NCI-H1694 (cell line): ENCODE measurements at regions not wholly inside any gene's neighbourhood (a gene's known extent, or its start where the extent isn't known, plus 50 kb on each side); places are given as distances from the start of the nearest gene placed in this dataset.

Experiments
- DNase-seq: peaks from one replicate; lab custom pipeline; 2025; lab: John Stamatoyannopoulos, UW

- DNase-seq, result no peak
Measured at GRCh38 chr4:116872308-116872707, 213.1 kb downstream of the TRAM1L1 start.

DNA sequence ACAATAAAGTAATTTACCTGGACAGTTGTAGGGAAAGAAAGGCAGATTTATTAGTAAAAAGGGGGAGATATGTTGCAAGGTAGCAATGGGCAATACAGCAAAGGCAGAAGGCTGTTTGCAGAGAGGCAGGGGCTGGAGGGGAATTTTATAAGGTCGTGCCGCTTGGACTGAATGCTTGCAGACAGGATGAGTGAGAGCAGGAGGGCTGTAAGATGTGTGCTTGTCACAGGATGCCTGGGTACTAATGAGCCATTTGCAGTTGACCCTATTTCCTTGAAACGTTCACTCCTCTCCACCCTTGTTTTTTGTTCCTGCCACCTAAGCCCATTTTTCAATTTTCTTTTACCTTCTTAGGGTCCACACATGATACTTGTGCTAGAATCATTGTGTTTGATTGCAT is 214.7 kb downstream of the TRAM1L1 start:
- no peak for DNase-seq

GRCh38 chr4:116866106-116866505 is 219.3 kb downstream of the TRAM1L1 start:
- no peak for DNase-seq

- no peak for DNase-seq
Measured at GRCh38 chr4:116862592-116862991, 222.8 kb downstream of the TRAM1L1 start.

DNA sequence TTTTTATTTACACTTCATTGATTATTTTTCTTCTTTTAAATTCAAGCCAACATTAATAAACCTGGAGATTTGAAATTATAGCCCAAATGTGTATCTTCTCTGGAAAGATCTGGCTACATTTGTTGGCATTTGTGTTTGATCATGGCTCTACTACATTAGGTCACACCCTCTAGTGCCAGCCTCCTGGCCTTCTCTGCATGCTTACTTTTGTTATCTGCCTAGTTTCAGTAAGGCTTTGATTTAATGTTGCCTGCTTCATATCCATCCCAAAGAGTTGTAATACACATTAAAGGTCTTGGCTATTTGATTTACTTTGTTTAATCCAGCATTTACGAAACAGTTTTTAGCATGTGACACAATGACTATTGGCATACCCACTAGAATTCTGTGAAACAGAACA is 224.5 kb downstream of the TRAM1L1 start:
- no peak for DNase-seq

- no peak for DNase-seq
Measured at GRCh38 chr4:116849620-116850019, 235.8 kb downstream of the TRAM1L1 start.

DNA sequence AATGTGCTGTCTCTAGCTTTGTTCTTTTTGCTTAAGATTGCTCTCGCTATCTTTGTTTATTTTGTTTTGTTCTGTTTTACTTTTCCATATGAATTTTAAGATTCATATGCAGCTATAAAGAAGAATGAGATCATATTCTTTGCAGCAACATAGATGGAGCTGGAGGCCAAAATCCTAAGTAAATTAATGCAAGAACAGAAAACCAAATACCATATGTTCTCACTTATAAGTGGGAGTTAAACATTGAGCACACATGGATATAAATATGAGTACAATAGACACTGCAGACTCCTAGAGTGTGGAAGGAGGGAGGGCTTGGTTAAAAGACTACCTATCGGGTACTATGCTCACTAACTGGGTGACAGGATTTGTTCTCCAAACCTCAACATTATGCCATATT is 237.8 kb downstream of the TRAM1L1 start:
- DNase-seq, result no peak

DNA sequence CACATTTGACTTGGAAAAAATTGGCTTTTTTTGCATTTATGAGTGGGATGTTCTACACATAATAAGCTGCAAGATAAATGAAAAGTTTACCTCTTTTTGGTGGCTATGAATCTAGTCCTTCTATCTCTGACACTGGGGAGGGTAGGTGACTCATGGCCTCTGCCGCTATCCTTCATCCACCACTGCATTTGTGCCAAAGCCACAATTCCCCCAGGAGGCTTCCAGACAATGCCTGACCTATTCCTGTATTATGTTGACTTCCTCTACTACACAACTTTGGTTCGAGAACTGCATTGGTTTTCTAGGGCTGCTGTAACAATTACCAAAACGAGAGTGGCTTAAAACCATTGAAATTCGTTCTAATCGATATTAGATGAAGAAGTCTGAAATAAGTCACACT is 245.6 kb downstream of the TRAM1L1 start:
- no peak for DNase-seq

DNA sequence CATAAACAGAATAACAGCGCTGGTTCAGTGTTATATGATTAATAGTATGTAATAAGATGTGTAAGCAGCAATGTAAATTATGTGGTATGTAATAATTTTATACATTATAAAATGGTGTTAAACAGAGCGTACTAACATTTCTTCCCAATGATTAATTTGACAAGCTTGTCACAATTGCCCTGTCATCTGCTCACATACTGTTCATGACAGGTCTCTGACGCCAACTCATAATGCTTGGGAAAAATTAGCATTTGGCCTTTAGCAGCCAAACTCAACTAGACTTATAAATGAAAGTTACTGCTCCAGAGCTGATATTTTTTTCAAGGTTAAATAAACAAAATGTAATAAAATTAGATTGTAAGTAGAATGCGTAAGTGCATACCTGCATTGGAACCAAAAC is 246.8 kb downstream of the TRAM1L1 start:
- no peak for DNase-seq

DNA sequence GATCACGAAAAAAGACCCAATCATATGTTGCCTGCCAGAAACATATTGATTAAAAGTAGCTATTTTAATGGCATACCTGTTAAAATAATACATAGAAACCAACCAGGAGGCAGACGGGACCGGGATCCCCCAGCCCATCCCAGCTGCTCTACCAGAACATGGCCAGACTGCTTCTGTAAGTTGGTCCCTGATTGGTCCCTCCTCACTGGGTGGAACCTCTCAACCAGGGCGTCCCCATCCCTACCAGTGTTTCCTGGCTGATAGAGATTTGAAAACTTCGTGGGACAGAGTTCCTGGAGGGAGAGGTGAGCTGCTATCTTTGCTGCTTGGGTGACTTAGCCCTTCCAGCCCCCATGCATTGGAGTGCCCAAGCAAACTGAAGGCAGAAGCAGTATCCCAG is 256.2 kb downstream of the TRAM1L1 start:
- no peak for DNase-seq

- no peak for DNase-seq
Measured at GRCh38 chr4:116824172-116824571, 261.2 kb downstream of the TRAM1L1 start.

GRCh38 chr4:116811730-116812129 is 273.6 kb downstream of the TRAM1L1 start:
- DNase-seq, result no peak

DNA sequence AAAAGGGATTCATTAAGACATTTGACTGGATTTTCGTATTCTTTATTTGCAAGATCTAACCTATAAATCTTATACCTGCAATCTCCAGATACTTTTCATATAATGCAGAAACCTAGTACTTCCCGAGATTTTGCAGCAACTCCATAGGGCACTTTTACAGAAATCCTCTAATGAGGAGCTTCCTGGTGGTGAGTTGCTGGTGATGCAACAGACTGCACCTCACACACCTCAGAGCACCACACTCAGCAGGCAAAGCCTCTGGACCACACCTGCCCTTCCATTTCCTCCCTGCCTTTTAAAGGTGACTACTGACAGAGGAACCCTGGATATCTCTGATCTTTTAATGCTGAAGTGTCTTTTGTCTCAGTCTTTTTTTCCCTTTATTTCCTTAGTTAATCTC is 289.4 kb downstream of the TRAM1L1 start:
- DNase-seq, result no peak

- DNase-seq, result no peak
Measured at GRCh38 chr4:116788723-116789122, 296.7 kb downstream of the TRAM1L1 start.

GRCh38 chr4:116755051-116755450 is 330.3 kb downstream of the TRAM1L1 start:
- no peak for DNase-seq

DNA sequence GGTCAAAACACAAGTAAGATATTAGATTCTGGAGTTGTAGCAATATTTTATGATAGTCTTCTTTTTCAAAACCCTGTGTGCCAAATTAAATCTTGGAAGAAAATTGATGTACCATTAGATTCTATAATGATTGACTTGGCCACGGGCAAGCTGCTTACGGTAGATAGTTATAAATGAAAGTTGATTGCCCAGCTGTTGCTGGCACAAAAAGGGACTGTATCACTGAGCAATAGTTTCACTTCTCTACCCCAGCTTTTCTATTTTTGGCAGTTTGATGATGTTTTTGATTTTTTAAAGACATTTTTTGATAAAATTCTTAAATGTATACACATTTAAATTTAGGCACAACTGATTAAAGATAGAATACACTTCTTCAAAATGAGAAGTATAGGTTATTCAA is 333.3 kb downstream of the TRAM1L1 start:
- DNase-seq, result no peak

GRCh38 chr4:116736756-116737155 is 348.6 kb downstream of the TRAM1L1 start:
- DNase-seq, result no peak

- no peak for DNase-seq
Measured at GRCh38 chr4:116734178-116734577, 351.2 kb downstream of the TRAM1L1 start.

GRCh38 chr4:116733370-116733769 is 352.0 kb downstream of the TRAM1L1 start:
- DNase-seq, result no peak

- DNase-seq, result no peak
Measured at GRCh38 chr4:116726523-116726922, 358.9 kb downstream of the TRAM1L1 start.

DNA sequence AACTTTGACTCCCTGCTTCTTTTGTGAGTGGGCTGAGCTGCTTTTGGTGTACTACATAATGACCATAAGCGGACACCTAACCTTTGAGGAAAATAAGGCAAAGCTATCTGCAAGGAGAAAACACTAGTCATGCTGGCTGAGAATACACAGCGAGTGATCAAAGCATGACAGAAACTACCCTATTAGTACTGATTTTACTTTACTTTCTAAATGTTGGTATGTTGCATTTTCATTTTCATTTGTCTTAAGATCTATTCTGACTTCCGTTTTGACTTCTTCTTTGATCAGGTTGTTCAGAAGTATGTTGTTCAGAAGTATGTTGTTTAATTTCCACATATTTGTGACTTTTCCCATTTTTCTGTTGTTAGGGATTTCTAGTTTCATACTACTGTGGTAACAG is 361.1 kb downstream of the TRAM1L1 start:
- DNase-seq, result no peak

DNA sequence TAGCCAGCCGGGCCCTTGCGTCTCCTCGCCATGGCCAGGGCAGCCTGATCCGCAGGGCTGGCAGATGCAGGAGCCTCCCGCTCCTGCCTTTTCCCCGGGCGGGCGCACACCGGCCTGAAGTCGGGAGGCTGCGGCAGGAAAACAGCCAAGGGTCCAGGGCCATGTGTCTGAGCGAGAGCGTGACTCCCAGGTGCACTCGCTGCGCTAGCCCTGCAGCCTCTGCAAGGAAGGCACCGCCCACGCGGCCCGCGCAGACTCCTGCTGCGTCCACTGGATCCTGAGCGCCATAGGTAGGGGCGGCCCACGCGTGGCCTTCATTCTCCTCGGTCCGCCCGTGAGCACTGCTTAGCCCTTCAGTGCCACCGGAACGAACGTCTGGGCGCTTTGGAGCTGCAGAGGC is 379.9 kb downstream of the TRAM1L1 start:
- DNase-seq, result no peak

GRCh38 chr4:116702949-116703348 is 382.4 kb downstream of the TRAM1L1 start:
- DNase-seq, result no peak

- no peak for DNase-seq
Measured at GRCh38 chr4:116688536-116688935, 396.8 kb downstream of the TRAM1L1 start.

- no peak for DNase-seq
Measured at GRCh38 chr4:116668190-116668589, 417.2 kb downstream of the TRAM1L1 start.
